Fibroblast of lung (primary cell): ENCODE measurements at regions not wholly inside any gene's neighbourhood (a gene's known extent, or its start where the extent isn't known, plus 50 kb on each side); places are given as distances from the start of the nearest gene placed in this dataset.

Source experiments
- DNase-seq, 2 donors: peaks; one replicate each; pipeline versions ENCODE4 v3.0.0 to v3.0.0-alpha.2; 2010; ENCODE audit warnings: low read depth in 2 of 2
- H2AFZ ChIP-seq: 2 replicates; pipeline ENCODE4 v1.5.1; 2012; ENCODE audit warnings: low read length, control low read depth, inconsistent platforms
- H3K27ac ChIP-seq: 2 replicates; pipeline ENCODE4 v1.5.1; 2011; ENCODE audit warnings: low read length, control low read depth; ENCODE audit not compliant: insufficient read depth
- H3K27me3 ChIP-seq: 2 replicates; pipeline ENCODE4 v1.5.1; 2011; ENCODE audit warnings: mild to moderate bottlenecking, low read length; ENCODE audit not compliant: control insufficient read depth, insufficient read depth
- H3K36me3 ChIP-seq: 2 replicates; pipeline ENCODE4 v1.5.1; 2011; ENCODE audit warnings: low read length; ENCODE audit not compliant: control insufficient read depth, insufficient read depth
- H3K4me1 ChIP-seq: 2 replicates; pipeline ENCODE4 v1.5.1; 2011; ENCODE audit warnings: low read length; ENCODE audit not compliant: control insufficient read depth, insufficient read depth; ENCODE audit errors: extremely low read depth
- H3K4me2 ChIP-seq: 2 replicates; pipeline ENCODE4 v1.5.1; 2011; ENCODE audit warnings: low read length, control low read depth; ENCODE audit not compliant: insufficient read depth; ENCODE audit errors: extremely low read depth
- H3K4me3 ChIP-seq, 4 experiments: fragments of 200-600 bp in 1 of 4; sonication (generic) in 1 of 4; replicated peaks in 1 of 4; 2 replicates each; pipeline ENCODE4 v1.5.1; 2011 to 2016; ENCODE audit warnings: low read length in 4 of 4, low read depth in 3 of 4, mild to moderate bottlenecking in 3 of 4, control low read depth in 2 of 4, inconsistent platforms in 1 of 4, mixed read lengths in 1 of 4; ENCODE audit not compliant: insufficient read depth in 1 of 4; ENCODE audit errors: control extremely low read depth in 1 of 4
- H3K79me2 ChIP-seq: 2 replicates; pipeline ENCODE4 v1.5.1; 2012; ENCODE audit warnings: mild to moderate bottlenecking, low read length, inconsistent platforms; ENCODE audit not compliant: control insufficient read depth, insufficient read depth
- H3K9ac ChIP-seq: 2 replicates; pipeline ENCODE4 v1.5.1; 2011; ENCODE audit warnings: mild to moderate bottlenecking, low read length, control low read depth; ENCODE audit not compliant: insufficient read depth
- H3K9me3 ChIP-seq: 2 replicates; pipeline ENCODE4 v1.5.1; 2012; ENCODE audit warnings: low read depth, low read length; ENCODE audit not compliant: control insufficient read depth, insufficient read depth
- H4K20me1 ChIP-seq: 2 replicates; pipeline ENCODE4 v1.5.1; 2011; ENCODE audit warnings: low read length; ENCODE audit not compliant: control insufficient read depth, insufficient read depth; ENCODE audit errors: extremely low read depth
- EZH2 ChIP-seq: IDR thresholded peaks from 2 replicates; pipeline ENCODE4 v1.5.1; 2012; ENCODE audit warnings: low read length, control low read depth, mild to moderate bottlenecking; ENCODE audit errors: missing control alignments
- TF ChIP-seq, protein P1 (sequence below), 2 donors: IDR thresholded peaks in 1 of 2; conservative IDR thresholded peaks in 1 of 2; 1 replicate in 1 of 2; 2 replicates in 1 of 2; pipeline ENCODE4 v1.5.1; 2011 to 2012; ENCODE audit warnings: low read length in 2 of 2, control low read depth in 1 of 2, inconsistent platforms in 1 of 2, low read depth in 1 of 2, mild to moderate bottlenecking in 1 of 2

DNA sequence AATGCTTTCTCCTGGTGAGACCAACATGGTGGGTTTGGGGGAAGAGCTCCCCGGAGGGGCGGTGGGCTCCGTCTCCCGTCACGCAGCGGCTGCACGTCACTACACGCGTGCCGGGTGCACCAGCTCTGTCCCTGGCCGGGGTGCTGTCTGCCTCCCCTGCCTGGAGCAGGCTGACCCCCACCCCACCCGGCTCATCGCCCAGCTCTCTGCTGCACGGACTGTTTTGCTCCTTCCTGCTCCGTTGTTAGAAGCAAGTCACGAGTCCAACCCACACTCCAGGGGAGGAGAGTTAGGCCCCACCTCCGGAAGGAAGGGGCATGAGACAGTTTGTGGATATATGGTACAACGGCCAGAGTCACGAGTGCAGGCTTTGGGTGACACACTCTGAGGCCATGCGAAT, 364.9 kb downstream of the BRD1 start:
- TF ChIP-seq EZH2: no peak
- TF ChIP-seq, protein P1, sequence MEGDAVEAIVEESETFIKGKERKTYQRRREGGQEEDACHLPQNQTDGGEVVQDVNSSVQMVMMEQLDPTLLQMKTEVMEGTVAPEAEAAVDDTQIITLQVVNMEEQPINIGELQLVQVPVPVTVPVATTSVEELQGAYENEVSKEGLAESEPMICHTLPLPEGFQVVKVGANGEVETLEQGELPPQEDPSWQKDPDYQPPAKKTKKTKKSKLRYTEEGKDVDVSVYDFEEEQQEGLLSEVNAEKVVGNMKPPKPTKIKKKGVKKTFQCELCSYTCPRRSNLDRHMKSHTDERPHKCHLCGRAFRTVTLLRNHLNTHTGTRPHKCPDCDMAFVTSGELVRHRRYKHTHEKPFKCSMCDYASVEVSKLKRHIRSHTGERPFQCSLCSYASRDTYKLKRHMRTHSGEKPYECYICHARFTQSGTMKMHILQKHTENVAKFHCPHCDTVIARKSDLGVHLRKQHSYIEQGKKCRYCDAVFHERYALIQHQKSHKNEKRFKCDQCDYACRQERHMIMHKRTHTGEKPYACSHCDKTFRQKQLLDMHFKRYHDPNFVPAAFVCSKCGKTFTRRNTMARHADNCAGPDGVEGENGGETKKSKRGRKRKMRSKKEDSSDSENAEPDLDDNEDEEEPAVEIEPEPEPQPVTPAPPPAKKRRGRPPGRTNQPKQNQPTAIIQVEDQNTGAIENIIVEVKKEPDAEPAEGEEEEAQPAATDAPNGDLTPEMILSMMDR (conservative IDR thresholded peaks at IDR 0.05 in 1 of 2, IDR thresholded peaks at IDR 0.05 in 1 of 2; ENCODE audit: low read depth in 1 of 2, low read length in 2 of 2): no peak
- H3K9me3 ChIP-seq: peaks cover 5% of the 10 kb centered on the region

DNA sequence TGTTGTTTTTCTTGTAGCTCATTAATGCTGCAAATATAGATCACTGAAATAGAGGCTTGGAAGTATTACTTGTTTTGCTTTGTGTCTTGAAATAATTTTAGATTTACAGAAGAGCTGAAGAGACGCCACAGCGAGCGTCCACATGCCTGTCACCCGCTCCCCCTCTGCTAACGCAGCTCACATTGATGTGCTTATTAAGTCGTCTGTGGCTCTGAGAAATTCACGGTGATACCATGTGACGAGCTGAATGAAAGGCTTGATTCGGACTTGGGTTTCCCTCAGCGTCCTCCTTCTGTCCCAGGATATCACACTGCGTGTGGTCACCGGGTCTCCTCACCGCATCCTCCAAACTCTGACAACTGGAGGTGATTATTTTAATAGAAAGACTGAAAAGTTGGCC, 365.4 kb downstream of the BRD1 start:
- no peaks in the 10 kb centered on the region for H4K20me1 ChIP-seq
- no peak overlapping the region for H2AFZ ChIP-seq
- H3K27me3 ChIP-seq: no peaks in the 10 kb centered on the region
- no peaks in the 10 kb centered on the region for H3K36me3 ChIP-seq
- H3K4me2 ChIP-seq: no peak overlapping the region
- H3K4me1 ChIP-seq: no peaks in the 10 kb centered on the region
- DNase-seq: no peak
- no peak overlapping the region for H3K27ac ChIP-seq
- no peaks in the 10 kb centered on the region for H3K79me2 ChIP-seq
- H3K9ac ChIP-seq: no peak overlapping the region
- no peak for TF ChIP-seq EZH2
- TF ChIP-seq, protein P1 (conservative IDR thresholded peaks at IDR 0.05 in 1 of 2, IDR thresholded peaks at IDR 0.05 in 1 of 2; ENCODE audit: low read depth in 1 of 2, low read length in 2 of 2): no peak
- peaks cover 5% of the 10 kb centered on the region for H3K9me3 ChIP-seq
- no peak overlapping the region for H3K4me3 ChIP-seq

More for the DNA sequence above, 364.9 kb downstream of the BRD1 start:
- no peak for DNase-seq
- Histone ChIP-seq H3K36me3 (no peaks in the 10 kb centered on the region), H3K79me2 (no peaks in the 10 kb centered on the region), H3K4me1 (no peaks in the 10 kb centered on the region), H3K4me3 (no peak overlapping the region), H3K4me2 (no peak overlapping the region), H3K27me3 (no peaks in the 10 kb centered on the region), H3K9ac (no peak overlapping the region), H3K27ac (no peak overlapping the region), H2AFZ (no peak overlapping the region), H4K20me1 (no peaks in the 10 kb centered on the region)

DNA sequence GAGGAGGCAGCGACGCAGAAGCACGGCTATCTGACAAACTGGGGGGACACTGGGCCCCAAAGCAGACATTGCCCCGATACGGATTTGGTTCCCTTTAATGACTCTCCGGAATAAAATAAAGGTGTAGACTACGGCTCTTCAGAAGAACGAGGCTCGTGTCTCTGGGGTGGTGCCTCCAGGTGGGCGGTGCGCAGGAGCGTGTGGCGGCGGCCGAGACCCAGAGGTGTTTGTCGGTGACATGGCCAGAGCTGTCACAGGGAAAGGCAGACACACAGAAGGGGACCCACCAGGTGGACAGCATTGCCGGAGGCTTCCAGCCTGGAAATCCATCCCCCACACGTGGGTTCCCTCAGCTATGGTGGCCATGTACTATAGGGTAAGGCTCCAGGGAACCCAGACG, 366.0 kb downstream of the BRD1 start:
- H3K36me3 ChIP-seq: no peaks in the 10 kb centered on the region
- H3K4me3 ChIP-seq: no peak overlapping the region
- H3K9me3 ChIP-seq: peaks cover 5% of the 10 kb centered on the region
- H2AFZ ChIP-seq: no peak overlapping the region
- no peak overlapping the region for H3K4me2 ChIP-seq
- no peaks in the 10 kb centered on the region for H4K20me1 ChIP-seq
- TF ChIP-seq, protein P1 (conservative IDR thresholded peaks at IDR 0.05 in 1 of 2, IDR thresholded peaks at IDR 0.05 in 1 of 2; ENCODE audit: low read depth in 1 of 2, low read length in 2 of 2): no peak
- no peak for TF ChIP-seq EZH2
- H3K79me2 ChIP-seq: no peaks in the 10 kb centered on the region
- no peak overlapping the region for H3K27ac ChIP-seq
- no peak for DNase-seq
- H3K9ac ChIP-seq: no peak overlapping the region
- H3K4me1 ChIP-seq: no peaks in the 10 kb centered on the region
- H3K27me3 ChIP-seq: no peaks in the 10 kb centered on the region
